K562 (cell line): ENCODE measurements at regions not wholly inside any gene's neighbourhood (a gene's known extent, or its start where the extent isn't known, plus 50 kb on each side); places are given as distances from the start of the nearest gene placed in this dataset.

Source experiments
- AFF1 ChIP-seq, 2 experiments: fragments of 450-650 bp; IDR thresholded peaks; 2 replicates each; pipeline ENCODE4 v1.6.1; 2018; ENCODE audit warnings: mild to moderate bottlenecking in 2 of 2, low read depth in 1 of 2; ENCODE audit not compliant: partially characterized antibody in 2 of 2
- RBFOX2 ChIP-seq: fragments of 200-400 bp; formaldehyde crosslinking; IDR thresholded peaks from 2 replicates; pipeline ENCODE4 v1.6.1; 2017; ENCODE audit warnings: low read depth, mild to moderate bottlenecking, low read length, moderate library complexity
- ZBTB5 ChIP-seq: fragments of 450-650 bp; IDR thresholded peaks from 2 replicates; pipeline ENCODE4 v1.6.1; 2017; ENCODE audit warnings: antibody characterized with exemption

GRCh38 chr2:120852200-120852815, 116.6 kb downstream of the GLI2 start (continued):
- TF ChIP-seq AFF1 (IDR thresholded peaks at IDR 0.05; ENCODE audit: low read depth in 1 of 2, partially characterized antibody in 2 of 2), result no peak
- TF ChIP-seq RBFOX2, result no peak
- no peak for TF ChIP-seq ZBTB5
